ENCODE measurements at regions not wholly inside any gene's neighbourhood (a gene's known extent, or its start where the extent isn't known, plus 50 kb on each side); places are given as distances from the start of the nearest gene placed in this dataset.

DNA sequence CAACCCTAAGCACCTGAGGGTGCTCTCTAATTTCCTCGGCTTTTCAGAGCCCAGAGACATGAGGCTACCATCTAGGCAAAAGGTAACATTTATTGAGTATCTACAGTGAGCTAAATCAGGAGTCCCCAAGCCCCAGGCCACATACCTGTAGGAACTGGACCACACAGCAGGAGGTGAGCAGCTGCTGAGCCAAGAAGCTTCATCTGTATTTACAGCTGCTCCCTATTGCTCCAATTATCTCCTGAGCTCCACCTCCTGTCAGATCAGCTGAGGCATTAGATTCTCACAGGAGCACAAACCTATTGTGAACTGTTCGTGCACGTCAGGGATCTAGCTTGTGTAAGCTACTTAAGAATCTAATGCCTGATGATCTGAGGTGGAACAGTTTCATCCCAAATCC lies 70.2 kb downstream of the RND3 start:
- H3K36me3 Mint-ChIP-seq = no peaks in the 10 kb centered on the region
- H3K4me3 Mint-ChIP-seq = no peak overlapping the region
- H3K9me3 Mint-ChIP-seq = peaks cover 1 to 6% (median 4%) of the 10 kb centered on the region in 7 donors
- Histone ChIP-seq H3K9me3 (ENCODE audit: control insufficient read depth in 2 of 2, low read length in 2 of 2) (no peaks in the 10 kb centered on the region), H3K4me1 (ENCODE audit: control insufficient read depth, insufficient read depth, low read length, poor library complexity, severe bottlenecking) (no peaks in the 10 kb centered on the region), H3K27ac (ENCODE audit: insufficient read depth, low read length, poor library complexity, severe bottlenecking) (no peak overlapping the region), H3K4me3 (ENCODE audit: low read depth, low read length) (no peak overlapping the region), H3K27me3 (ENCODE audit: control insufficient read depth, insufficient read depth, low read length) (no peaks in the 10 kb centered on the region), H3K36me3 (ENCODE audit: control insufficient read depth, insufficient read depth, low read length) (no peaks in the 10 kb centered on the region)
- H3K27me3 Mint-ChIP-seq = no peaks in the 10 kb centered on the region
- DNase-seq = no peak
- no peak overlapping the region for H3K27ac Mint-ChIP-seq
- no peaks in the 10 kb centered on the region for H3K4me1 Mint-ChIP-seq
- no peak for ATAC-seq (ENCODE audit: low read depth in 2 of 2)

DNA sequence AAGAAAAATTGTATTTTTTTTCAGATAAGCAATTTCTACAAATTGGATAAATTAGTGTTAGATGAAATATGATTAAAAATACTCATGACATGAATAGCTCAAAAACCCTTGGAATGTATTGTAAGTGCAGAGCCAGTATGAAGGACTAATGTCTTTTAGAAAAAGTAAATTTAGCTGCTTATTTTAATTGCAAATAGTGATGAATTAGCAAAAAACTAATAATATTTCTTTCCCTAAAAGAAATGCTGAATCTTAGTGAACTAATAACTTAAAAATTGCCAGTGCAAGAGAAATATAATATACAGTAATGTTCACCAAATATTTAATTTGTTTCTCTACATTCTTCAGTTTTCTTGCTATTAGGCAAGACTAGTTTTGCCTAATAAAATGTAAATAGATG lies 72.4 kb downstream of the RND3 start:
- no peaks in the 10 kb centered on the region for H3K36me3 ChIP-seq (ENCODE audit: control insufficient read depth, insufficient read depth, low read length)
- no peaks in the 10 kb centered on the region for H3K9me3 ChIP-seq (ENCODE audit: control insufficient read depth in 2 of 2, low read length in 2 of 2)
- H3K27ac Mint-ChIP-seq = no peak overlapping the region
- no peaks in the 10 kb centered on the region for H3K4me1 ChIP-seq (ENCODE audit: control insufficient read depth, insufficient read depth, low read length, poor library complexity, severe bottlenecking)
- DNase-seq = no peak
- peaks cover 0 to 6% (median 0%) of the 10 kb centered on the region in 4 donors for H3K4me1 Mint-ChIP-seq
- no peaks in the 10 kb centered on the region for H3K36me3 Mint-ChIP-seq
- H3K27me3 ChIP-seq (ENCODE audit: control insufficient read depth, insufficient read depth, low read length) = no peaks in the 10 kb centered on the region
- H3K27ac ChIP-seq (ENCODE audit: insufficient read depth, low read length, poor library complexity, severe bottlenecking) = no peak overlapping the region
- H3K9me3 Mint-ChIP-seq = peaks cover 2 to 8% (median 6%) of the 10 kb centered on the region in 7 donors
- H3K27me3 Mint-ChIP-seq = no peaks in the 10 kb centered on the region
- H3K4me3 ChIP-seq (ENCODE audit: low read depth, low read length) = no peak overlapping the region
- no peak overlapping the region for H3K4me3 Mint-ChIP-seq
- ATAC-seq (ENCODE audit: low read depth in 2 of 2) = no peak

DNA sequence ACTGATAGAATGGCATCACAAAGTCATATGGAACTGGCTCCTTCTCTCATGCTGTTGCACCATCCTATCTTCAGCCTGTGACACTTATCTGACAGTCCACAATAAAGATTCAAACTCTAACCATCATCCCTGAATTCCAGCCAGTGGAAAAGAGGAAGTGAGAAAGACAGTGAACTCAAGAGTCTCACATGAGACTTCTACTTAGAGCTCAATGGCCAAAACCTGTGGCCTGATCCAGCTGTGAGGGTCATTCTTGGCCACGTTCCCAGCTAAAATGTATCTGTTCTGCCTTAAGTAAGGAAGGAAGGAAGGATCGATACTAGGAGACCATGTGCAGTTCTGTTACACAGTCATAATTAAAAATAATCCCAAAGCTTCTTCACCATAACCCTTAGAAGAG lies 73.6 kb downstream of the RND3 start:
- no peak overlapping the region for H3K4me3 Mint-ChIP-seq

DNA sequence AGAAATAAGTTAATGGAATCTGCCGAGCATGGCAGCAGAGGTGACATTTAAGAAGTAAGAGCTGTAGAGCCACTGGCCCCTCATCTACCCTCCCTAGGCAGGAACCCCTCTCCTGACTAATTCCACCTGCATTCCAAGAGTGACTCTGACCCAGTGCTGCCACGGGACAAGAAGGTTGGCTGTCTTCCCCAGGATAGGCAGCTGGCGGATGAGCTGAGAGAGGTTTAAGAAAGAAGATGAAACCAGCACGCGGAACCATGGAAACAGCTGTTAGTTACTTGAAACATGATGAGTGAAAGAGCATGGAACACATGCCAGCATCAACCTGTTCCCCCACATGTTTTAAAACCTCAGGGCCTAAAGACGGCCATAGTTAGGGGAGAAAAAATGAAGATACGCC lies 74.1 kb downstream of the RND3 start:
- DNase-seq (no peak), ATAC-seq (ENCODE audit: low read depth in 2 of 2) (no peak)
- Mint-ChIP-seq H3K36me3 (no peaks in the 10 kb centered on the region), H3K4me3 (no peak overlapping the region), H3K9me3 (peaks cover 0 to 7% (median 3%) of the 10 kb centered on the region in 7 donors), H3K4me1 (peaks cover 0 to 6% (median 0%) of the 10 kb centered on the region in 4 donors), H3K27me3 (no peaks in the 10 kb centered on the region), H3K27ac (no peak overlapping the region)
- no peak overlapping the region for H3K4me3 ChIP-seq (ENCODE audit: low read depth, low read length)
- no peak overlapping the region for H3K27ac ChIP-seq (ENCODE audit: insufficient read depth, low read length, poor library complexity, severe bottlenecking)
- H3K36me3 ChIP-seq (ENCODE audit: control insufficient read depth, insufficient read depth, low read length) = no peaks in the 10 kb centered on the region
- no peaks in the 10 kb centered on the region for H3K9me3 ChIP-seq (ENCODE audit: control insufficient read depth in 2 of 2, low read length in 2 of 2)
- H3K27me3 ChIP-seq (ENCODE audit: control insufficient read depth, insufficient read depth, low read length) = no peaks in the 10 kb centered on the region
- no peaks in the 10 kb centered on the region for H3K4me1 ChIP-seq (ENCODE audit: control insufficient read depth, insufficient read depth, low read length, poor library complexity, severe bottlenecking)

More for the DNA sequence above, 73.6 kb downstream of the RND3 start:
- Mint-ChIP-seq H3K4me1 (peaks cover 0 to 6% (median 0%) of the 10 kb centered on the region in 4 donors), H3K27me3 (no peaks in the 10 kb centered on the region), H3K9me3 (peaks cover 0 to 8% (median 3%) of the 10 kb centered on the region in 7 donors), H3K27ac (no peak overlapping the region), H3K36me3 (no peaks in the 10 kb centered on the region)
- H3K36me3 ChIP-seq (ENCODE audit: control insufficient read depth, insufficient read depth, low read length) = no peaks in the 10 kb centered on the region
- no peak overlapping the region for H3K4me3 ChIP-seq (ENCODE audit: low read depth, low read length)
- H3K4me1 ChIP-seq (ENCODE audit: control insufficient read depth, insufficient read depth, low read length, poor library complexity, severe bottlenecking) = no peaks in the 10 kb centered on the region
- H3K9me3 ChIP-seq (ENCODE audit: control insufficient read depth in 2 of 2, low read length in 2 of 2) = no peaks in the 10 kb centered on the region
- H3K27me3 ChIP-seq (ENCODE audit: control insufficient read depth, insufficient read depth, low read length) = no peaks in the 10 kb centered on the region
- H3K27ac ChIP-seq (ENCODE audit: insufficient read depth, low read length, poor library complexity, severe bottlenecking) = no peak overlapping the region
- DNase-seq (no peak), ATAC-seq (ENCODE audit: low read depth in 2 of 2) (no peak)

DNA sequence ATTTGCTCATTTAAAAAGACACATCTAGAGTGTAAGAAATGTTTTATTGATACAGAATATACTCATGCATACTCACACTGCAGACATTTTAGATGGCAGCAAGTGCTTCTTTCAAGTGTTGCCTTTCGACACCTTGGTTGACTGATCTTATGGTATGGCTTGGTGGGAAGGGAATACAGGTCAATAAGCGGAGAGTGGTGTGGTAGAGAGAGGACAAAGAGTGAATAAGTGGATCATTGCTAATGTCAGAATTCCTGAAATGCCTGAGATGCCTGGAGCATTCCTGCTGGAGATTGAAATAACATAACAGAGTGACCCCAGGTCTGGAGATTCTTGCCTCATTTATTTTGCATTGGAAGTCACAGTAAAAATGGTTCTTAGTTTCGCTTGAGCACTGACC lies 76.7 kb downstream of the RND3 start:
- Mint-ChIP-seq H3K27ac (no peak overlapping the region), H3K9me3 (peaks cover 0 to 6% (median 2%) of the 10 kb centered on the region in 7 donors), H3K4me1 (peaks cover 0 to 6% (median 0%) of the 10 kb centered on the region in 4 donors), H3K27me3 (no peaks in the 10 kb centered on the region), H3K4me3 (no peak overlapping the region), H3K36me3 (no peaks in the 10 kb centered on the region)
- no peak for DNase-seq
- Histone ChIP-seq H3K27me3 (ENCODE audit: control insufficient read depth, insufficient read depth, low read length) (no peaks in the 10 kb centered on the region), H3K27ac (ENCODE audit: insufficient read depth, low read length, poor library complexity, severe bottlenecking) (no peak overlapping the region), H3K4me1 (ENCODE audit: control insufficient read depth, insufficient read depth, low read length, poor library complexity, severe bottlenecking) (no peaks in the 10 kb centered on the region), H3K4me3 (ENCODE audit: low read depth, low read length) (no peak overlapping the region), H3K36me3 (ENCODE audit: control insufficient read depth, insufficient read depth, low read length) (no peaks in the 10 kb centered on the region), H3K9me3 (ENCODE audit: control insufficient read depth in 2 of 2, low read length in 2 of 2) (no peaks in the 10 kb centered on the region)
- ATAC-seq (ENCODE audit: low read depth in 2 of 2) = no peak

DNA sequence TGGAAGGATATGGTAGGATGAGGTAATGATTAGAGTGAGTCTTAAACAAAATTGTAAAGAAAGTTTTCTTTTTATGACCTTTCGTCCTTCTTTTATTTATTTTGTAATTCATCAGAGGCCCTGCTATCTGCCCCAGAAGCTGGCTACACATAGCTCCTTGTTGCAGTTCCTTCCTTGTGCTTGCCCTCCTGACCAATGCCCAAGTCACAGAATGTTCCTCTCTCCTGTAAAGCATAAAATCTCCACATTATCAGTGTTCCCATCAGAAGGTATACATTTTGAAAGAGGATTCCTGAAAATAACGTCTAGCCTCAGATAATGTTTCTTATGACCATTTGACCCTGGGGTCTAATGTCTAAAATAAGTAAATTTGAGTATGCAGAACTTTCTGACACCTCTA lies 78.3 kb downstream of the RND3 start:
- Histone ChIP-seq H3K36me3 (ENCODE audit: control insufficient read depth, insufficient read depth, low read length) (no peaks in the 10 kb centered on the region), H3K9me3 (ENCODE audit: control insufficient read depth in 2 of 2, low read length in 2 of 2) (no peaks in the 10 kb centered on the region), H3K27ac (ENCODE audit: insufficient read depth, low read length, poor library complexity, severe bottlenecking) (no peak overlapping the region), H3K4me1 (ENCODE audit: control insufficient read depth, insufficient read depth, low read length, poor library complexity, severe bottlenecking) (no peaks in the 10 kb centered on the region), H3K4me3 (ENCODE audit: low read depth, low read length) (no peak overlapping the region), H3K27me3 (ENCODE audit: control insufficient read depth, insufficient read depth, low read length) (no peaks in the 10 kb centered on the region)
- Mint-ChIP-seq H3K36me3 (no peaks in the 10 kb centered on the region), H3K27ac (no peak overlapping the region), H3K4me1 (peaks cover 0 to 6% (median 0%) of the 10 kb centered on the region in 4 donors), H3K4me3 (no peak overlapping the region), H3K27me3 (no peaks in the 10 kb centered on the region), H3K9me3 (peaks cover 0 to 6% (median 2%) of the 10 kb centered on the region in 7 donors)
- DNase-seq = no peak
- no peak for ATAC-seq (ENCODE audit: low read depth in 2 of 2)

DNA sequence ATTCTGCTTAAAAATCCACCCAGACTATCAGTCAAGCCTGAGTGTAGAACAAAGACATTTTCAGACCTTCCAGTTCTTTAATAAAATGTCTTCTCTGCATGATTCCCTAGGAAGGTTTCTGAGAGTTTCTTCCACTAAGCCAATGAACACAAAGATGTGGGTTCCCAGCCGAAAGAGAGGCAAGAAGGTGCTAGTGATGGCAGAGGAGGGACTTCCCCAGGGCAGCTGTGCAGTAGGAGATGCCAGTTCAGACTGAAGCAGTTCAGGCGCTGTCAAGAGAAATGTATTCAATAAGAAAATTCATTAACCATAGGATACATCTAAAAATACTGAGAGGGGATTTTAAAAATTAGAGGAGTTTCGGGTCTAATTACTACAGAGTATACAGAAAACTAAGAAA lies 83.3 kb downstream of the RND3 start:
- Histone ChIP-seq H3K4me1 (ENCODE audit: control insufficient read depth, insufficient read depth, low read length, poor library complexity, severe bottlenecking) (no peaks in the 10 kb centered on the region), H3K4me3 (ENCODE audit: low read depth, low read length) (no peak overlapping the region), H3K27me3 (ENCODE audit: control insufficient read depth, insufficient read depth, low read length) (no peaks in the 10 kb centered on the region), H3K9me3 (ENCODE audit: control insufficient read depth in 2 of 2, low read length in 2 of 2) (no peaks in the 10 kb centered on the region), H3K27ac (ENCODE audit: insufficient read depth, low read length, poor library complexity, severe bottlenecking) (no peak overlapping the region), H3K36me3 (ENCODE audit: control insufficient read depth, insufficient read depth, low read length) (no peaks in the 10 kb centered on the region)
- Mint-ChIP-seq H3K27me3 (no peaks in the 10 kb centered on the region), H3K27ac (no peak overlapping the region), H3K36me3 (no peaks in the 10 kb centered on the region), H3K9me3 (peaks cover 0 to 2% (median 0%) of the 10 kb centered on the region in 7 donors), H3K4me3 (no peak overlapping the region), H3K4me1 (peaks cover 0 to 5% (median 0%) of the 10 kb centered on the region in 4 donors)
- DNase-seq (no peak), ATAC-seq (ENCODE audit: low read depth in 2 of 2) (no peak)

DNA sequence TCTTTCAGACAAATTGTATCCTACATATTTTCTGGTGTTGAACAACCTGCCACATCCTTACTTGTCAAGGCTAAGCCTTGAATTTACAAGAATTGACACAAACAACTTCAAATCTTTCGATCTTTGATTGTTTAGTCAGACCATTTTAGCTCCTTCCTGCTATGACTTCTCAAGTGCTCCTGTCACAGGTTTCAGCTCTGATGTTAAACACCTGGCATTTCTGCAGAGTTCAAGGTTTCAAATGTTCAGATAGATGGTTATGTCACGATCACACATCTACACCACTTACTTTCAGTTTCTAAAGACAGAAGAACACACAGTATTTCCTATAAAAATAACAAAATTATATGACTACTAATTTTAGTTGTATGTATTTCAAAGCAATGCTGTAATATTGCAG lies 84.0 kb downstream of the RND3 start:
- peak in 1 of 3 donors; percentile 26 for DNase-seq
- H3K27me3 ChIP-seq (ENCODE audit: control insufficient read depth, insufficient read depth, low read length) = no peaks in the 10 kb centered on the region
- H3K4me3 ChIP-seq (ENCODE audit: low read depth, low read length) = no peak overlapping the region
- Mint-ChIP-seq H3K9me3 (peaks cover 0 to 2% (median 0%) of the 10 kb centered on the region in 7 donors), H3K27me3 (no peaks in the 10 kb centered on the region), H3K4me1 (peaks cover 0 to 5% (median 0%) of the 10 kb centered on the region in 4 donors), H3K27ac (no peak overlapping the region), H3K36me3 (no peaks in the 10 kb centered on the region), H3K4me3 (no peak overlapping the region)
- ATAC-seq (ENCODE audit: low read depth in 2 of 2) = no peak
- no peaks in the 10 kb centered on the region for H3K4me1 ChIP-seq (ENCODE audit: control insufficient read depth, insufficient read depth, low read length, poor library complexity, severe bottlenecking)
- H3K36me3 ChIP-seq (ENCODE audit: control insufficient read depth, insufficient read depth, low read length) = no peaks in the 10 kb centered on the region
- H3K9me3 ChIP-seq (ENCODE audit: control insufficient read depth in 2 of 2, low read length in 2 of 2) = no peaks in the 10 kb centered on the region
- no peak overlapping the region for H3K27ac ChIP-seq (ENCODE audit: insufficient read depth, low read length, poor library complexity, severe bottlenecking)
